ENCODE measurements at regions not wholly inside any gene's neighbourhood (a gene's known extent, or its start where the extent isn't known, plus 50 kb on each side); places are given as distances from the start of the nearest gene placed in this dataset.

DNA sequence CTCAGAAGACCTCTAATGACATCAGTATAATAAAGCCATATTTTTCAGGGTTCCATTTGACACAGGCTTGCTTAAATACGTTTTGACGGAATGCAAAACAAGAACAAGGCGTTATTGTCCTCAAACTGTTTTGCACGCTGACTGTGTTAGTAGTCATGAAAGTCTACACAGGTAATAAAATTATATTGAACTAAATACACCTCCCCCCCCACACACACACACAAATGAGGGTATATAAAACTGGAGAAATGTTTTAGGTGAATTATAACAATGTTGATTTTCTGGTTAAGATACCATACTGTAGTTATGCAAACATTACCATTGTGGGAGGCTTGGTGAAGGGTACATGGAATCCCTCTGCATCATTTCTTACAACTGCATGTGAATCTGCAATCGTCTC is 257.1 kb upstream of the ARRDC4 start:
- no peak for DNase-seq (ENCODE audit: low spot score)

DNA sequence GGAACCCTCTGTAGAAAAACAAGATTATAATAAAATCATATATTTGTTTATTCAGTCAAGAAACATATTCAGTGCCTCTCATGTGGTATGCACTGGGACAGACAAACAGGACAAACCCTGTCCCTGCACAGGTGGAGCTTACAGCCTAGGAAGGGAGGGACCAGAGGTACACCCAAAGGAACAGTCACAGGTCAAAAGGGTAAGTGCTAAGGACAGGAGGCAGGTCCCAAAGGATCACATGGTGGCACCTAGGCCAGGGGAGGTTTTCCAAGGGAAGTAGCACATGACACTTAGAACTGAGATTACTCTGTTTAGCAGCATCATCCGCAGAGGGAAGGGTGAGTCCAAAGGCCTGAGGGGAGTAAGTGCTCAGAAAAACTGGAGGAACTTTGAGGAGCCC is 254.4 kb upstream of the ARRDC4 start:
- DNase-seq (ENCODE audit: low spot score) = no peak

DNA sequence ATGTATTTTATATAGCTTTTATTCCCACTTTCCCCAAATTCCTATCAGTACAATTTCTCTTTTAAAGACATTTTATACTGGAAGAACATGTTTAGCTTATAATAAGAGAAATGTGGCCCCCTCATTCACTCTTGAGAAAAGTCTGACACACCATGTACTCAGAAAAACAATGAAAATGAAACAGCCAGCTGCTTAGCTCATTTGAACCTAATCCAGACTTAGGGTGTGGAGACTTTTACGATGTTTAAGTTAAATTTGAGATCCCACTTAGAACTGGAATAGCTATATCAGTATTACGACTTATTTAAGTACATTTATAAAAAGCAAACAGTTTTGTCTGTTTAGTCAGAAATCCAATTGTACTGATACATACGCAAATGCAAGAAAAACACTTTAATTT is 252.3 kb upstream of the ARRDC4 start:
- no peak for DNase-seq (ENCODE audit: low spot score)

DNA sequence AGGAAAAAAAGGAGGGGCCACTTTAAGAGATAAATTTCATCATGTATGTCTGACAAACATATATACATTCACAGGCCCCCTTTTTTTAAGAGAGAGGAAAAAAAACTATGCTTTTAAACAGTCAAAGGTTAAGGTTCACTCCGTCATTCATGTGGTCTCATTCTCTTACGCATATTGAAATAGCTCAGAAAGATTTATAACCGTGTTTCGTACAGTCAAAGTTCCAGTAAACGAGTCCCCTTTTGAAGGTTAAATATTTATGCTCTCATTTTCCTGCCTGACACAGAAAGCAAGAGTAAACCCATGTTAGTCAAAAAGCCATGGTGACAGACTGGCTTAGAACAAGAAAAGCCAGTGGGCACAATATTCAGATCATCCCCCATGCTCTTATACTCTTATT is 248.0 kb upstream of the ARRDC4 start:
- no peak for DNase-seq (ENCODE audit: low spot score)

DNA sequence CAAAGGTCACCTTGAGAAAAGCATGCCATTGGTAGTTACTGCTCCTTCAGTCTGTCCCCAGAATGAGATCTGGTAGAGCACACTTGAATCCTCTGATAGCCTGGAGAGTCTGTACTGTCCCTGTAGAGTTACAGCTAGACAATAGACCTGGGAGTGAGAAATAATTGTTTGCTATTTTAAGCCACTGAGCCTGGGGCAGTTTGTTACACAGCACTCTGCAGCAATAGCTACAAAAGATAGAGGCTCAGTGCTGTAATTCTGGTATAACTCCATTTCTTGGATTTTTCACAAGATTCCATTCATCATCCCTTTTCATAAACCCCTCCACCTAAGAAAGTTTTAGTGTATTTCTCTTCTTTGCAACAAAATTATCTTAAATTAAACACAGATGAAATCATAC is 242.7 kb upstream of the ARRDC4 start:
- DNase-seq (ENCODE audit: low spot score) = no peak

DNA sequence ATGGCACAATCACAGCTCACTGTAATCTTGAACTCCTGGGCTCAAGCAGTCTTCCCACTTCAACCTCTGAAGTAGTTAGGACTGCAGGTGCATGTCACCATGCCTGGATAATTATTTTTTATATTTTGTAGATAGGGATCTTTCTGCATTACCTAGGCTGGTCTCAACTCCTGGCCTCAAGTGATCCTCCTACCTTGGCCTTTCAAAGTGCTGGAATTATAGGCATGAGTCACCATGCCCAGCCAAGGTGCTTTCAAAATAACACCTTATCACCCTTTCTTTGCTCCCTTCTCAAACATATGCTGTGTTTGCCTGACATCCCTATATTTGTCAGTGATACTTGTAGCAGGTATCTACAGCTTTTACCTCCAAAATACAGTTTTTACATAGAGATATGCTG is 242.0 kb upstream of the ARRDC4 start:
- DNase-seq (ENCODE audit: low spot score) = no peak

DNA sequence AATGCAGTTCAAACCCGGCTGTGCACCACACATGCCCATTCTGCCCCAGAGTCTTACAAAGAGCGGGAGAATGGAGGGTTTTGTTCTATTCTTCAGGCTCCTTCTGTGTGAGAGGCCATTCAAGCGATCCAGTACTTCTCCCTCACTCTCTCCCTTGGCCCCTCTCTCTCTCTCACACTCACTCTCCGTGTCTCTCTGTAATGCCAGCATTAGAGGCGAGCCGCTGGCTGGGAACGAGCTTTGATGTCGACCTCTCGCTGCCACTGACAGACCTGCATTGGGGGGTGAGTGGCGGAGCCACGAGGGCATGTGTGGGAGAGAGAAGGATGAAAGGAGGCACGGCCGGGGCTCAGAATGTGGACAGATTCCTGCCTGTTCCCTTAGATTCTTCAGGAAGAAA is 231.7 kb upstream of the ARRDC4 start:
- no peak for DNase-seq (ENCODE audit: low spot score)

DNA sequence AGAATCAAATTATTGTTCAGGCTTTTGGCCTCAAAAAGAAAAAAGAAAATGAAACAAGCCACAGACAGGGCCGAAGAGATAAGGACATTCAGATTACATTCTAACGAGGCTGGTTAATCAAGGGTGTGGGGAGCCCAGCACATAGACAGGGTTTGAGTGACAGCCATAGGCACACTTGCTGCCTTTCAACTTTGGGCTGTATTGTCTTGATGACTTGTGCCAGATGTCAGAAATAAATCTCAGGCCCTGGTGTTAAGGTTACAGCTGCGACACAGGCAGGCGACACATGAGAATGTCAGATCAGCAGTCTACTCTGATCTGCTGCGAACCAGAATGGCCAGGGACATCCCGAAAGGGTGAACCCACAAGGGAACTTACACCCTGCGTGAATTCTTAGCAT is 231.2 kb upstream of the ARRDC4 start:
- no peak for DNase-seq (ENCODE audit: low spot score)

DNA sequence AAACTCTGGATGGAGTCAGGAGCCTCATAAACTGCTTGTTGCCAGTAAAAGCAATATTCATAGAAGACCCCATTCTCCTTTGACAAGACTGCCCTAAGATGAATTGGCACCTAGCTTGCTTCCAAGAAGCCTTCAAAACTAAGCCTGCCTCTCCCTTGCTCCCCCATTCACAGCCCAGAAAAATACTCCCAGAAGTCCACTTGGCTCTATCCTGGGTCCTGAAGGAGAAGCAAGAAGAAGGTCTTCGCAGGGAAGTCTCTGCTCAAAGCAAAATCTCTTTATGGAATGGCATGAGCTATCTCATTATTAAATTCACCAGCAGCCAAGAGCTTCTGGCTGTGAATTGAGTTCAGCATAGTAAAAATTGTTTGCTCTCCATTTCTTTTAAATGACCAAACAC is 230.2 kb upstream of the ARRDC4 start:
- DNase-seq (ENCODE audit: low spot score) = no peak

DNA sequence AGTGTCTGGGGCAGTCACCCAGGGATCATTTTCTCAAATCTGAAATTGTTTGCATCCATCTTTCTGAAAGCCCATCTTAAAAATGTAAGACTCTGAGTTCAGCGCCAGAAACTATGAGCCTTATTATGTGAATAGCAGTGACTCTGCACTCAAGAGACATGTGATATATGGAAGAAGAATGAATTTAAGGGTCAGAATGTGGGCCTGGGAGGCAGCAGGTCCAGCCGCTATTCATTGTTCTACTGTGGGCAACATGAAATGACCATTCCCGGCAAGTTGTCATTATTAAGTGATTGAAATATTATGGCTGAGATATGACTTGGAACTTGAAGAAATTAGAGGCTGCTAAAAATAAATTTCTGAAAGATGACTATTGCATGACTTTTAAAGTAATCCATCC is 228.6 kb upstream of the ARRDC4 start:
- DNase-seq (ENCODE audit: low spot score) = no peak

DNA sequence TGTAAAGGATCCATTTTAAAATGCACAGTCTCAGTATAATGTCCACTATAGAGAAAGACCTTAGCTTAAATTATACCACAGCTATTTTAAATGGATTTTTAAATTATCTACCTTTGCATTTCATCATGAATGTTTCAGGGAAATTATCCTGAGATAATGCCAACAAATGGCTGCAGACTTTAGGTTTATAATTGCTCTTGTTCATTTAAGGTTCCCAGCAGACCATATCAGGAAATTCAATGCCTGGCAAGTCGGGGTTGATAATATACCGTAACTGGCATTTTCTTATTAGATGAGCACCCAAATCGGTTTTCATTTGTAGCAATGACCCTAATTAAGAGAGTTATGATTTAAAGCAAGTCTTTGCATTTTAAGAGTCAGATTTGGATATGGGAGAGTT is 227.1 kb upstream of the ARRDC4 start:
- no peak for DNase-seq (ENCODE audit: low spot score)

DNA sequence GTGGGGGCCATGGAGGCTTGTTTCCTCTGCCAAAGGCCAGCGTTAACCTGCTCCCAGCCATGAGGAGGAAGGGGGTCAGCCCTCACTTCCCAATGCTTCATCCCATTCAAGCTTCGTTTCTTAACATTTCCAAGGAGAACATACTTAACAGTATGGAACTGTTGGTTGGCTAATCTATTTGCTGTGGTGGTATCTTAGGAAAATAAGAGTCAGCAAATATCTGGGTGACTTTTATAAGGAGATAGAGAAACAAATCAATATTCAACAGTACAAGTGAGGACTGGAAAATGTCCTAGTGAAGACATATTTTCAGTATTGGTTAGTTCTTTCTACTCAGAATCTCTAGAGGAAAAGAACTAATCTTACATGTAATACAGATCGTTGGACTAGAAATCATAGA is 223.8 kb upstream of the ARRDC4 start:
- DNase-seq (ENCODE audit: low spot score) = no peak

DNA sequence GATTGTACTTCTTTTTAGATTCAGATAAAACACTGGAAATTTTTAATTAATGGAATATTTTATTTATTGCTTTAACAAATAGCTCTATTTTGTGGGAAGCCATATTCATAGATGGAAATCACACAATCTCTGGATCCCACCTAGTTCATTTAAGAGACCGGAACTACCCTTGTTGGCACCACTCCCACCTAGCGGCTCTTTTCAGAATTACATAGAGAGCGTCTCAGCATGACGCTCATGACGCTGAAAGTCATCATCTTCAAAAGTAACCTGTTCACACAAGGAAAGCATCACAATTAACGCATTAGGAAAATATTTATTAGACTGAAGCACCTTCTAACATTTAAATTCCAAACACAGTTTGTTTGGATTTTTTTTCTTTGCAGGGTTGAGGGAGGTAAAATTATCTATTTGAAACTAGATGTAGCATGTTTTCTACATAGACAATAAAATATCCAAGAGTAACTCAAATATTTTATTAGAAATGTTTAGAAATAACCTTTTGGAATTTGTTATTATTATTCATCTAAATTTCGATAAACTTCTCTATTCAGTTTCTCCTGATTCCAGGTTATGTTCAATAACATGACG is 214.9 kb upstream of the ARRDC4 start:
- peak; percentile 79 for DNase-seq (ENCODE audit: low spot score)

DNA sequence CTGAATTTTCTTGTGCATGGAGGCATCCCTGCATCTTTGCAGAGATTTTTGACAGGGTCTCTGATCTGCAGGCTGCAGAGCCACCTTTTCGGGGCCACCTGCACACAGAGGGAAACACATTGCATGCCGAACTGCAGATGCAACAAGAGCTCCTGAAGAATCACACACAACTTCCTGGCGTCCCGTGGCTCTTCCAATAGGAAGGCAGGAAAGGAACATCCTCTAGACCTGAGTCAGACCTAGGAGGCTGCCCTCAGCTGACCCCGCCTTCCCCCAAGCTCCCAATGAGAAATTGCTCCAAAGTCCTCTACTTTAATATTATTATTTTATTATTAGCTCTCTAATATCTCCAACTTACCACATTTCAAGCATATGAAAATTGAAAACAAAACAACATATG is 213.2 kb upstream of the ARRDC4 start:
- DNase-seq (ENCODE audit: low spot score) = no peak

DNA sequence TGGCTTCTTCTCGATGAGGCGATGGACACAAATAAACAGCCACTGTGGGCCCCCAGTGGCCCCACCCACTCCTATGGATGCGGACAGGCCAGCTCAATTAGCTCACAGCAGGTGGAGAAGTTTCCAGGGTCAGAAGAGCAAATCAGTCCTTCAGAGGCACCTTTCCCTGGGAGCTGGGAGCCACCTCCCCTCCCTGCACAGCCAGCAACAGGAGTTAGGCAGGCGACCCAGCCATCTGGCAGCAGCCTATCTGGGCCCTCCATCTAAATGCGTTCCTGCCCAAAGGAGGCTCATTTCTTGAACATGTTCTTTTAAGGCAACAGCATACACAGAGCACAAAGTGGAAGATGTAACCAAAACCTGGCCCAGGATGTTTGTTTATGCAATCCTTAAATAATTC is 211.9 kb upstream of the ARRDC4 start:
- no peak for DNase-seq (ENCODE audit: low spot score)

DNA sequence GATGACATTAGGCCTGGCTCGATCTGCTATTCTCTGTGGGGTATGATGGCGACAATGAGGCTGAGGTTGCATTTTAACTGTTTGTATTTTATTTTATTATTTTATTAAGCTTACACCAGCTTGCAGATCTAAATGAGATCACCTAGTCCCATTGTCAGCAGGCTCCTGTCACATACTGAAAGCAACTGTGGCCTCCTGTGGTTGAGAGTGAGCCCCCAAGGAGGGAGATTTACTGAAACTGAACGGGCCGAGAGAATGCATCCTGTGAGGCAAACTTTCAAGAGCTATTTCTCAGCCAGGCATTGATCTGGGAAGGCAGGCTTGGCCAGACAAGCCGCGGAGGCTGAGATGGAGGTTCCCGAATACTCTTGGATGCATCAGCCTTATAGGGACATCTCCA is 210.4 kb upstream of the ARRDC4 start:
- DNase-seq (ENCODE audit: low spot score) = no peak

DNA sequence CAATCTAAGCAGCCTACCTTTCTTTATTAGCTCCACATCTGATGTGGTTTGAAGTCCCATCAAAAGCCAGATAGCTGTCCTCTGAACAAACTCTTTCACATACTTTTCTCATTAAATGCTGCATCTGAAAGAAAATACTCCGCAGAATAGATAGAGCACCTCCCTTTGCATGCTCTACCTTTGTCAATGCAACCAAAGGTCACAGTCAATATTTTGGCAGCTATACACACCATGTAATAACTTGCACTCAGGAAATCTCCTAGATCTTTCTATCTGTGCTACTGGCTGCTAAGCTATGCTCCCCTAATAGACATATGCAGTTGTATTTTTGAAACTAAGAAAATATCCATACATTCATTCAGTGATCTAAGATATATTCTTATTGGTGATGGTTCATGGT is 204.8 kb upstream of the ARRDC4 start:
- no peak for DNase-seq (ENCODE audit: low spot score)

DNA sequence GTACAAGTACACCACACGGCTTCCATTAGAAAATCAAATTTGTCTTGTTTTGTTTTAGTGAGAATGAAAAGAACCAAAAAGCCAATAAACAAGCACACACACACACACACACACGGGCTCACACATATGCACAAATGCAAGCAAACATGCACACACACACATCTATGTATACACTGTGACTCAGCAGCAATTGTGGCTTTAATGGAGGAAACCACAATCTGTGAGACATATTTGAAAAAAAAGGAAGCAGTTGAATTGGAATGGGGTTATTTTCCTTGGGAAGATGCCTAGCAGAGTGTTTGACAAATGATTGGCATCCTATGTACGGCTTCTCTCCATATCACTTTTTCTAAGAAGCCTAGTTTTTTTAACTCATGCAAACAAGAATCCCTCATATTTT is 201.1 kb upstream of the ARRDC4 start:
- no peak for DNase-seq (ENCODE audit: low spot score)

DNA sequence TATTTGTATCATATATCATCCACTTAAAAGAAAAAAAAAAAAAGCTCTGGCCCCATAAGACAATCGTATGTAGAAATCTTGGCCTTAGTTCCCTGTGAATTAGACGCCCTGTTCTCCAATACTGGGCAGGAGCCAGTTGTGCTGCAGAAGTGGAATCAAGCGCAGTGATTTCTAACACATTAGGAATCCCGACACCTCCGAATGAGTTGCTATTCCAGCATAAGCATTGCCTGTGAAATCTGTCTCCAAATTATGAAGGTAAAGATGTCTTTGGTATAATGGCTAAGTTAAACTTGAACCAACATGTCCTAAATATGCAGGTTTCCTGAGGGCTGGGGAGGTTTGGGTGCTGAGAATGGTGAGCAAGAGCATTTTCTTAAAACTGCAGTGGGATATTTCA is 199.4 kb upstream of the ARRDC4 start:
- no peak for DNase-seq (ENCODE audit: low spot score)

DNA sequence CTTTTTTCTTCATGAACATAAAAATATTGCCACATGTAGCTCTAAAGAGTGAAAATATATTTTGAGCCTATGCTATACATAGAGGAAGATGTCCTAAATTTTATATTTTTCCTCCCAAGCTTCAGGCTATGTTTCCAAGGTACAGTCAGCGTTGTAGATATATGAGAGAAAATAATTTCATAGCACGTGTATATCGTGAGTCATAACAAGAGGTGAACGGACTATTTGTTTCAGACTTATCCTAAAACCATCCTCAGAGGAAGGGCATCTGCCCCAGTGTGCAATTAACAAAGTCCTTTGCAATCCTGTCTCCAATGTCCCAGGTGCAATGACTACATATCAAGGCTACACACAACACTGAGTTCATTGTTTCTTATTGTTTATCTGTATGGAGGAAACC is 177.3 kb upstream of the ARRDC4 start:
- DNase-seq (ENCODE audit: low spot score) = no peak

DNA sequence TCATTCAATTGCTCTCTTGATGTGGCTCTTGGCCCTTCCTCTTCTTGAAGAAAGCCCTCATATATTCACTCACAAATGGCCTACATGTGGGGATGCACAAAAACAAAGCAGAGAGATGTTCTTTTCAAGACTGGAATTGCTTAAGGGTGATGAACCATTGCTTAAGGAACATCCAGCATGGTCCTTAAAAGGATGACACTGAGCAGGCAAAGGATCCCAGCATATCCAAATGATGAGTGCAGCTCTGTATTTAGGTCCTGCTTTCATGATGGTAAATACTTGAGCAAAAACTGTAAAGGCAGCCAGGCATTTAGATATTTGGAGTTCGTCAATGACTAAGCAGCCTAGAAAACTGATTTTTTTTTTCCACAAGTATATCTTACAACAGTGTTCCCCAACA is 173.8 kb upstream of the ARRDC4 start:
- DNase-seq (ENCODE audit: low spot score) = no peak

DNA sequence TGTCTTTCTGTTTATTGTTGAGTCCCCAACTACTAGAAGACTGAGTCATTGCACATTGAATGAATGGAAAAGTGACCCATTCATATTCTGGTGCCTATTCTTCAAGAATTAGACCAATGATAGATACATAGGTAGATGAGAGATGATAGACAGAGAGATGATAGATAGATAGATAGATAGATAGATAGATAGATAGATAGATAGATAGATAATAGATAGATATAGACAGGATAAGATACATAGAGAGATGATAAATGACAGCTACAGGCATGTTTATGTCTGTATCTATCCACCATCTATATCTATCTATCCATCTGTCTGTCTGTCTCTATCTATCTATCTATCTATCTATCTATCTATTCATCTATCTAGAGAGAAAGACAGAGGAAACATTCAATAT is 170.3 kb upstream of the ARRDC4 start:
- DNase-seq (ENCODE audit: low spot score) = no peak

DNA sequence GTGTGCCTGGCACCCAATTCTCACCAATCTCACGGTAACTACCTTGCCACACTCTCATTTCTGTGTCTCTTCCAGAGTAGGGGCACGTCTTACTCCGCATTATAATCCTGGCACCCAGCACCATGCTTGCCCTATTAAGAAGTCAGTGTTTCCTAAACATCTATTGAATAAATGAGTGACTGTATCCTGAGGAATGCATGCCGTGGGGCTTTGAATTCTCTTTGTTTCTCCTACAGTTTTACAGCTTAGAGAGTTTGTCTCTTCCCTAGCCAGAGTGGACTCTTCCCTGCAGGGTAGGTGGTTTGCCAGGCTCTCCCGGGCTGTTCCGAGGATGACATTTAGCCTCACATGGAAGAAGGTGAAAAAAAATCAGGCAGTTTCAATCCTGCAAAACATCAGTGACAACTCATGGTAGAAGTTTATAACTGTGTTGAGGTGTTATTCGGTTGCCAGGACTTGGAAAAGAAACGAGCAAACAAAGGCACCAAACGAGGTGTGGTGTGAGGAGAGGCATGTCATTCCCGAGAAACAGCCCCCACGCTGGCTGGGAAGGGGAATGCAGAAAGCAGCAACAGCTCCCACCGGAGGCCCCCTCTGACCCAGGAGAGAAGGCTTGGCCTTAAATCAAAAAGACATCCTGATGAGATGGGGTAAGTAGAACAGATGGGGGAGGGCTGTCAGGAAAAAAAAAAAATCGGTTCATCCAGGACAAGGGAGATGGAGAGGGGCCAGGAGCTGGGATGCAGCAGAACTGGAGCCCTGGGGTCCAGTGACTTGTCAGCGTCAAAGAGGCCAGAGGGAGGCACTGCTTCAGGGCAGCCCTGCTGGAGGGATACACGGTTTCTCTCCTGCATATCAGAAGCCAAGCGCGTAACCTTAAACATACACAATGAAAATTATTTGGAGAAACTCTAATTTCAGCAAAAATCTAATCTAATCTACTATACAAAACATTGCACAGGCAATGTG is 168.4 kb upstream of the ARRDC4 start:
- DNase-seq (ENCODE audit: low spot score) = no peak

DNA sequence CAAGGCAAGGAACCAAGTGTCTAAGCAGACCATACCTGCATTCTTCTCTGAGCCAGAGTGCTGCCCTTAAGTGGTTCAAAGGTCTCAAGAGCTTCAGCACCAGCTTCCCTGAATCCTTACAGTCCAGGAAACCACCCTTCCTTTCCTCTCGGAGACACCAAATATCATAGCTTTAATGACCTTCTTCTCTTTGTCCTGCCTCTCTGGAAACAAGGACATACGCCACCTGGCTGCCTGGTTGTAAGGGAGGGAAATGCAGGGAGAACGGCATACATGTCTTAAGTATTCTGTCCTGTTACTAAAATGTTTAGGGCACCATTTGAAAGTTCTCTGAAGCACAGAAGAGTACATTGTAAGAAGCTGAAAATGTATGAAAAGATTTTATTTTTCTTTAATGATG is 155.6 kb upstream of the ARRDC4 start:
- DNase-seq (ENCODE audit: low spot score) = no peak

Measured in NAMALWA (cell line).